HG03159 (cell line): ENCODE measurements at regions not wholly inside any gene's neighbourhood (a gene's known extent, or its start where the extent isn't known, plus 50 kb on each side); places are given as distances from the start of the nearest gene placed in this dataset.
"Not testable (repeated sequence)": the region's sequence is repeated elsewhere in the genome, so short reads cannot be mapped to it uniquely, and the experiment has no call there.

Experiments used
- ATAC-seq: cut with Tn5 transposase; IDR thresholded peaks from one replicate; pipeline ENCODE4 v1.9.1; 2021; ENCODE audit warnings: mild to moderate bottlenecking, moderate library complexity; ENCODE audit not compliant: unreplicated experiment

DNA sequence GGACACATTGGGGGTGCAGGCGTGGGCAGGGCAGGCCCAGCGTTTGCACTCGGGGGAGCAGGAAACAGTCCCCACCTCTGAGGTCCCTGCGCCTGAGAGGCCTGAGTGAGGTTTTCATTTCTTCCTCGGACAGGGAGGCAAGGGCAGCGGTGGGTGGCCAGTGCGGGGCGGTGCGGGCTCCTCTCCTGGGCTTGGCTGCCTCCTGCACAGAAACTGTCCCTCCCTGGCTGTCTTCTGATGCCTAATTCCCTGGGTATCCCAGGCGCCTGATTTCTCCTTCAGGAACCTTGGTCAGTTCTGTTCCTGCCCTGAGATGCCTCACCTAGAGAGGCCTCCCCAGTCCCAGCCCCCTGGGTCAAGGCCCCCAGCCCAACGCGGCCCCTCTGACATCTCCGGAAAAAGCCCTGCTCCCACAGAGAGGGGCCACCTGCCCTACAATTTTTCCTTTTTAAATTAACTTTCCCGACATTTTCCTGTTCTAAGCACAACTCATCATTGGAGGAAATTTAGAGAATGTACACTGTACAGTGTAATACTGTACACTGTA, 260.3 kb downstream of the ADGRD1 start:
- no peak for ATAC-seq

DNA sequence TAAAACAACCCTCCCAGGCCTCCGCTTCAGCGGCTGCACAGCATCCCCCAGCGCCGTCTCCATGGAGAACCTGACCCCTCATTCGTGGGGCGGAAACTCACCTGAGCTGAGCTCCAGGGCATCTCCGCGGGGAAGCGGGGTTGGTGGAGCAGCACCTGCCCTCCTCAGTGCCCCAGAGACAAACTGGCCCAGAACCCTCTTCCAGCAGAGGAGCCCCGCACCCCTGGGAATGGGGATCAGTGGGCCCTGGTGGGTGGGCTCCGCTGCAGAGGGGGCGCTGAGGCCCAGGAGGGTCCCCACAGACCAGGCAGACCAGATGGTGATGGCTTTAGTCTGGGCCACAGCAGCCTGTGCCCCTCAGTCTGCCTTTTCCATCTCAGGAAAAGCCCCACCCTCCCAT, 261.2 kb downstream of the ADGRD1 start:
- ATAC-seq = not testable (repeated sequence)

DNA sequence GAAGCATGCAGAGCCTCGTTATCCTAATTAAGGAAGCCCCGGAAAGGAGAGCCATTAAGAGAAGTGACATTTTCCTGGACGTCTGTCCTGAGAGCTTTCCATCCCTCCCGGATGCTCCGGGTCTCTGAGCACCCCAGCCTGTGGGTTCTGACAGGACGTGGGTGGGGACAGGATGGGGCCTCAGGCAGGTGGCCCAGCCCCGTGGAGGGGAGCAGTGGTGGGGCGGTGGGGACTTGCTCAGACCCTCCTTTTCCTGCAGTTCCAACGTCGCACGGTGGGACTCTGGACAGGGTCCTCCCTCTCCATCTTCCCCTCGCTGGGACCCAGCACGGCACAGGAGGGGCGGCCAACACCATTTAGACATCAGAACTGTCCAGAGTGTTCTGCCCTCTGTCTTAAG, 262.9 kb downstream of the ADGRD1 start:
- not testable (repeated sequence) for ATAC-seq

DNA sequence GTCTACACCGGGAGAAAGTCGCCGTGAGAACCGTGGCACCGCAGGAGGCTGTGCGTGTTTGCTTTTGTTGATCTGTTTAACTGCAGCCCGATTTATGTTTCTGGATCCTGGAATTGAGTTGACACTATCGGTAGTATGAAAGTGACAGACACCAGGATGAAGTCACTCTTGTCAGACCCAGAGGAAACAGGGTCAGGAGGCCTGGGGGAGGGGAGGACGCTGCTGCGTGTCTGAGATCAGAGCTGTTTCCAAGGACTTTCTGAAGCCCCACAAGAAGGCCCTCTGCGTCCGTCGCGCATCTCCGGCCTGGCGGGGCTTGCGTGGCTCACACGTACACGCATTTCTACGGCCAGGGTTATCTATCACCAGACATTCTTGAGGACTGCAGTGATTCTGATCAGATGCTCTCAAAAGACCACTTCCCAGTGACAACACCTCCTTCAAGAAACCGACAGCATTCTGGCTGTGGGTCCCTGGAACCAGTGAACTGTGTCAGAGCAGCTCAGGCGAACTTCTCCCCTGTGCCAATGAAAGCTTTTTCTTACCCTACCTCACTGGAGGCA, 263.4 kb downstream of the ADGRD1 start:
- ATAC-seq = no peak

DNA sequence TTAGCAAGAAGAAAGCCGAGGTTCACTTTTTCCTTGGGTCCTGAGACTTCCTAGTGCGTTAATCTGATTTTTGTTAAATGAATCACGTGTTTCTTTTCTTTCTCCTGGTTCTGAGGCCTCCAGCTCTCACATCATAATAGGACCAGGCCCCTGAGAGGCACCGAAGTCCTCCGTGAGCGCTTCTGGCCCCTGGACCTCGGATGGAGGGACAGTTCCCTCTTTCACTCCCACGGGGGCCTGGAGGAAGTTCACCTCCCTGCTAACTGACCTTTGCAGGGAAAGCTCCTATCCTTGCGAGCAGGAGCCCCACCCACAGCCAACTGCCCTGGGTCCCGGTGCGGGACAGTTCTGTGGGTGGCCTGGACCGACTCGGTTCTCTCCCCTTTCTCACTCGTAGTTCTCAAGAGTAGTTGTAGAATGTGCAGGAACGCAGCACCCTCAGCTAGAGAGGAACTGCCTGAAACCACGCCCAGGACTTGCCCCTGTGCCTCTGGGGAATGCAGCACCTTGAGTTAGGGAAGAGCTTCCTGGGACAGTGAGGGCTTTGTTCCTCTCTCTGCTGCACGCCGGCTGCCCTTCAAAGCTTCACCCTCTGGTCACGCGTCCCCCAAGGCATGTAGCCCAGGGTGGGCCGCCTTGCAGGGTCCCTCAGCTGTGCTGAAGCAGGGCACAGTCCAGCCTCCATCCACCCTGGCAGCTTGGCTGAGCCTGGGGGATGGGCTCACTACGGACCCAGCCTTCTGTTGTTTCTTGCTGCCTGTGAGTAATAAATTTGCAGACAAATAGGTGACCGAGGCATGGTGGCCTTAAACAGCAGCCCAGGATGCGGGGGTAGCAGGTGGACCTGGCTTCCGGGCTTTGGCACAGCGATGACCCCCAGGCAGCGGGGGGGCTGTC, 264.6 kb downstream of the ADGRD1 start:
- no peak for ATAC-seq

DNA sequence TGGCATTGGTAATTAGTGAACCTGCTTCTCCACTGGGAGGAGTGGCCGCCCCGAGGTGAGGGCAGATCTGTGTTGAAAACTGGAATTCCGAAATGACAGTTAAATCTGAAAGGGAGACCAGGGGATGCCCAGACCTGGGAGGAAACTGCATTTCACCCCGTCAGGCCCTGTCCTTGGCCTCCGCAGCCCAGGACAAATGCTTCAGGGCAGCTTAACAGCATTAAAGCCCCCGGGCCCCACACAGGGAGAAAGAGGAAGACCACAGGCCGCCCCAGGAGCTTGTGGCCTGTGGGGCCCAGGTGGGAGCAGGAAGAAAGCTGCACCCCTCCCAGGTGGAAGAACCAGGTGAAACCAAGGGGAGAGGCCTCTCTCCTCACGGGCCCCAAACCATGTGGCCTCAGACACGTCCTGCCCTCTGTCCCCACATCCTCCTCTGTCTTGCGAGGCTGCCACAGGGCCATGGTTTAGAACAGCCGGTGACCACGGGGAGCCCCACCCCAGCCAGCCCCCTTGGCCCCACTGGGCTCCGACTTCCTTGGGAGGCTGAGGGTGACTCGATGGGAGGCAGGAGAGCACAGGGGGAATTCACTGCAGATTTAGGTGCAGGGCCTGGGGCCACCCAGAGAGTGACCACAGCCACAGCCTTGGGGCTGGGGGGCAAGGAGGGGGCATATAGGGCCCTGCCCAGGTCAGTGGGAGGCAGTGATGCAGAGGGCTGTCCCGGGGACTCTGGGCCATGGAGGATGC, 265.4 kb downstream of the ADGRD1 start:
- ATAC-seq = no peak

DNA sequence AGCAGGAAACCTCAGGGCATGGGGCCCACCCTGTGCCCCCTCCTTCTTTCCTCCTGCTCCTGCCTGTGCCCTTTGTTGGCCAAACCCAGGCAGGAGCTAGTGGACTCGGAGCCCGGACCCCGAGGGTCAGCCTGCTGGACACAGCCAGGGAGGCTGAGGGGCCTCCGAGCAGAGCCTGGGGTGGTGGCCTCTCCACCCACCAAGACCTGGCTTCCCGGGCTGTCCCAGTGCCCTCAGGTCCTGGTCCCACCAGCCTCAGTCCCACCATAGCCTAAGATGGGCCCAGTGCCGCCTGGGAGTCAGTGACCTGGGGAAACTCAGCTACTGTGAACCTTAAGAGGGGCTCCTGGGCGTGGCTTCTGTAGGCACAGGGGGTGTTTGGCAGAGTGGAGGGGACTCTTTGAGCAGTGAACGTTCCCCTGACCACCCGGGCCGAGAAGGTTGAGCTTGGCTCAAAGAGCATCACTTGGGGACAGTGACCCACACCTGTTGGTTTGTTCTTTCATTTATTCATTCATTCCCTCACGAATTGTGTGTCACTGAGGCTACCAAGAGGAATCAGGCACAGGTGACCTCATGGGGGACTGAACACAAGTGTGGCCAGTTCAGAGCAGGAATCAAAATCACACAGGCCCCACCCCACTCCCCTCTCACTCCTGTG, 266.1 kb downstream of the ADGRD1 start:
- ATAC-seq = no peak

DNA sequence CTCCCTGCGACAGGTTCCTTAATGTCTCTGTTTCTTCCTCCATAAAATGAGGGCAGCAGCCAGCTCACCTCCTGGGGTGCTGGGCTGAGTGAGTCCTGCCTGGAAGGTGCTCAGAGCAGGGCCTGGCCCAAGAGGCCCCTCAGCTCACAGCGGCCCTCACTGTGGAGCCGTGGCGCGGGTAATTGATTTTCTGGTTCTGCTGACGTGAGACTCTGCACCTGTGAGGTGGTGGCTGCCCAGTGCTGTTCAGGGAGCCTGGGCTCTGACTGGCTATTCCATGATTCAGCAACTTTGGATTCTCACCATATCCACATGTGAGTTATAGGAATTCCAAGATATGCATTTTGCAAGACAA, 266.6 kb downstream of the ADGRD1 start:
- ATAC-seq = no peak

DNA sequence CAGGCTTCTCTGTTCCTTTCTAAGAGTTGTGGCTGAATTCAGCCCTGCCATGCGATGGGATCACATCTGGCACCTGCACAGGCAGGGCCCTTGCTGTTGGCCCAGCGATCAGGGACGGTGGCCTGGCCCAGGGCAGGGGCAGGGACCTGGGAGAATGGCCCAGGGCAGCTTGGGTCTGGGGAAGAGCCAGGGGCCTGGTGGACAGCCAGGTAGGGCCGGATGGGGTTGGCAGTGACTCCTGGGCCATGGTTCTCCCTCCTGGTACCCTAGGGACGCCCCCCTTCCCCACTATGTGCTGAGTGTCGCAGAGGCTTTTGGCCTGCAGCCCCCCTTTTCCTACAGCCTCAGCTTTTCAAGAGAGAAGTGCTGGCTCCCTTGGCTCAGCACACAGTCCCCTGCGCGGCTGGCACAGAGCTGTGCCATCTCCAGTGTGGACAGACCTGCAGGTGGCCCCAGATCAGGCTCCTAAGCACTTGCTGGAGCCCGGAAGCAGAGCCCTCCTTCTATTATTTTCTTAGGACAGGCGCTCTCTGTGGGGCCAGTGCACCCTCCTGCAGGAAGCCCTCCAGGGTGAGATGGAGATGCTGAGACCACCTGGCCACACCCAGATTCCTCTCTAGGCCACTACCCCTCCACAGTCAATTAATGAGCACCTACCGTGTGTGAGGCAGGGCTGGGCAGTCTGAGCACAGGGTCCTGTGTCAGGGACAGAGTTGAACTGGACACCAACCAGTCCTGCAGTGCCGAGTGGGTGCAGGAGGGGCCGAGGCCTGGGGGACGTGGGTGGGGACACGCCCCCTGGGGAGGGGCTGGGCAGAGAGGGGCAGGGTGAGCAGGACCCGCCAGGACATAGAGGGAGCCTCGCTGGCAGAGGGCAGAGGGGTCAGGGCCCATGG, 267.6 kb downstream of the ADGRD1 start:
- no peak for ATAC-seq

DNA sequence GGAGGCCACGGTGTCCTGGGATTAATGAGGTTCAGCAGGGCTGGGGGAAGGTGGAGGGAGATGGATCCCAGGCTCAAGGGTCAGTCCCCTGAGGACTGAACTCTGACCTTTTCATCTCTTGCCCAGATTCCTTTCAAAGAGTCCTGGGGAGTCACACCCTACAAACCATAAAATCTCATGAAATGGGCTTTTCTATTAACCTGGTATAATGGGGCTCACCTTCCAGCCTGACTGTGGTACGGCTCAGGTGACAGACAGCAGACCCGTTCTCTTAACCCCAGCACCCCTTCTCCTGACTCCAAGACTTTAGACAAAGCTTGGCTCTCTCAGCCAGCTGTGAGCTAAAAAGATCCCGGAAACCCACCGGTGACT, 268.2 kb downstream of the ADGRD1 start:
- no peak for ATAC-seq

DNA sequence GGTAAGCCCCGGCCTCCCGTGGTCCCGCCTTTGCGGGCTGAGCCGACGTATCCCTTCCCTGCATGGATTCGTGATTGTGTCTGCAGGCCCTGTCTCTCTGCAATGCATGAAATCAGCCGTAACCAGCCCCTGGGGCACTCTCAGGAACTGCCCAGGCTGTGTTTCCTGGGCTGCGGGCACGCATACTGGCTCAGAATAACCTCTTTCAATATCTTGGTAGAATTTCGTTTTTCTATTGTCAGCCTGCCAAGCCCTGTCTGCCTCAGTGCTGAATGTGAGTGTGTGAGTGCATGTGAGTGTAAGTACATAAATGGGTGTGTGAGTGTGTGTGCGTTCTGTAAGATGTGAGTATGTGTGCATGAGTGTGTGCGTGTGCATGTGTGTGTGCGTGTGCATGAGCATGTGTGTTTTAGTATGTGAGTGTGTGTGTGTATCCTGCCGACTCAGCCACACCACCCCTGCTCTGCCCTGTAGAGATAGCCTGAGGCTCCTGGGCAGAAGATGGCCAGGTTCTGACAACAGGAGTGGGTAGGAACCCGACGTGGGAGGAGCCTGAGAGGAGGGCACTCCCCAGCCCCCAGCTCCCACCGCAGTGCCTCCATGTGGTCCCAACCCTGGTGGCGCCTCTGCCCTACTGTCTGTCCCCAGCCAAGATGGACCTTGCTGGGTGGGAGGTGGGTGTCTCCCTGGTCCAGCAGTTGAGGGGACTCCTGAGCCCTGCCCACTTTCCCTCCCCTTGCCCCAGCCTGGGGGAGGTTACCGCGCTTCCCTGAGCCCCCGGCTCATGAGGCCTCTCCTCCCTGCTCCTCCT, 268.8 kb downstream of the ADGRD1 start:
- peak; percentile 50 for ATAC-seq

DNA sequence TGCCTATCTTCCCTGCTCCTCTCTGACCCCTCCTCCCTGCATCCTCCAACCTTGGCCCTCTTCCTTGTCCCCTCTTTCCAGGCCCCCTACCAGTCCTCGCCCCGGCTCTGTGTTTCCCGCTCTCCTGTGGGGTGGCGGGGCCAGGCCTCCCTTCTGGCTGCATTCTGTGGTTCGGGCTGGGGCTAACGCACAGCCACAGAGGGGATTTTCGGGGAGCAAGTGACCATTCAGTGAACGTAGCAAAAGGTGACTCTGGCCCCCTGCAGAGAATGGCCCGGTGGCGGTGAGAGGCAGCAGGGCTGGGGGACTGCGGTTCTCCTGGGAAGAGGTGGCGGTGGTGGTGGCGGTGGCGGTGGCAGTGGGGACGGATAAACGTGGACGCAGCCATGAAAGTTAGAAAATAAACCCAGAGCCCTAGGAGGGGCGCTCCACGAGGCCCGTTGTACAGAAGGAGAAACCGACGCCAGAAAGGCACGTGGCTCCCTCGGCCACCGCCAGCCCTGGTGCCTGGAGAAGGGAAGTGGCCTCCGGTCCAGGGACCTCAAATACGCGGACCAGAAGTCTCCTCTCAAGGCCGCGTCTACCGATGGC, 269.6 kb downstream of the ADGRD1 start:
- no peak for ATAC-seq

DNA sequence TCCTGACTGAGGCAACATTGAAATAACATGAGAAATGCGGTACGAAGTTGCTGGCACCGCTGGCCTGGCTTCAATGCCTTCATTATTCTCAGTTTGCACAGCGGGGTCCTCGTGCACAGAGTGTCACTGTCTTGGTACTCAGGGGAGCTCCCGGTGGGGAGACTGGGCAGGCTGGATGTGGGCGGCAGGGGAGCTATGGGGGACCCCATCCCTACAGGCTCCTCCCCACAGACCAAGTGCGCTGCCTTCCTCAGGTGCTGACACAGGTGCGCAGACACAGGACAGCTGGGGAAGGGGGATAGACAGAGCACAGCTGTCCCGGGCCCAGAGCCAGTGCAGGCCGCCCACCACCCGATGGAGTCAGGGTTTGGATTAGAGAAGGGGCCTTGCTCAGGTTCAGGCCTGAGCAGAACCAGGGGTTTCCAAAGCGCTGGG, 270.1 kb downstream of the ADGRD1 start:
- ATAC-seq = no peak

DNA sequence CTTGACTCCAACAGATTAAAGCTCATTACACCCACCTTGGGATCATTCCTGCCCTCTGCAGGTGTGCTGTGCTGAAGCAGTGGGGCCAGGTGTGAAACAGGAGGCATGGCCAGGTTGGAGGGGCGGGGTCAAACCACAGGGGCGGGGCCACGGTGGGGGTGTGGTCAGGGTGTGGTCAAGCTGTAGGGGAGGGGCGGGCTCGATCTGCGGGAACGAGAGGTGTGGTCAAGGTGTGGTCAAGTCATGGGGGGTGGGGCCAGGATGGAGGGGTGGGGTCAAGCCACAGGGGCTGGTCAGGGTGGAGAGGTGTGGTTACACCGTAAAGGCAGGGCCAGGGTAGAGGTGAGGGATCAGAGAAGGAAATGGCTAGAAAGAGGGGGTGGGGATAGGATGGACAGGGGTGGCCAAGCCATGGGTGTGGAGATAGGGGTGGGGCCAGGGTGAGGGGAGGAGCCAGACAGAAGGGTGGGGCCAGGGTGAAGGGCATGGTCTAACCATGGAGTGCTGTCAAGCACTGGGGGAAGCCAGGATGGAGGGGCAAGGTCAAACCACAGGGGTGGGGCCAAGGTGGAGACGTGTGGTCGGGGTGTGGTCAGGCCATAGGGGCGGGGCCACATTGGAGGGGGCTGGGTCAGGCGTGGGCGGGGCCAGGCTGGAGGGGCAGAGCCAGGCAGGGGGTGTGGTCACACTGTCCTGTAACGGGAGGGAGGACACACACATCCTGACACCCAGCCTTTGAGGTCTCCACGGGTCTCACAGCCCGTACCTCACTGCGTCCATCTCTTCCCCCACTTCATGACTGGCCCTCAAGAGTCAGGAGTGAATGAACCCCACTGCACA, 270.7 kb downstream of the ADGRD1 start:
- ATAC-seq = not testable (repeated sequence)

DNA sequence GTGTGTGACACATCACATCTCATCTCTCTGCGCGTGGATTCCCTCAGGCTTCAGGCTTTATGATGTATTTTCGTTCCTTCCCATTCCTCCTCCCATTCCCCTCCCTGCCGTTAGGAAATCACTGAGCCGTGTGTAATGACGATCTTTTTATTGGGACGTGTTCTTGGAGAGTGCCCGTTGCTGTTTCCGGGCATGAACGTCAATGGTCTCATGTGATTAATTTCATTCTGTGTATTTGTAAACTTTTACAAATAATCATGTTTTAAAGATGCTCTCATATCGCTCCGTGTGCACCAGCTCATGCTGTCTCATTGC, 271.3 kb downstream of the ADGRD1 start:
- not testable (repeated sequence) for ATAC-seq

DNA sequence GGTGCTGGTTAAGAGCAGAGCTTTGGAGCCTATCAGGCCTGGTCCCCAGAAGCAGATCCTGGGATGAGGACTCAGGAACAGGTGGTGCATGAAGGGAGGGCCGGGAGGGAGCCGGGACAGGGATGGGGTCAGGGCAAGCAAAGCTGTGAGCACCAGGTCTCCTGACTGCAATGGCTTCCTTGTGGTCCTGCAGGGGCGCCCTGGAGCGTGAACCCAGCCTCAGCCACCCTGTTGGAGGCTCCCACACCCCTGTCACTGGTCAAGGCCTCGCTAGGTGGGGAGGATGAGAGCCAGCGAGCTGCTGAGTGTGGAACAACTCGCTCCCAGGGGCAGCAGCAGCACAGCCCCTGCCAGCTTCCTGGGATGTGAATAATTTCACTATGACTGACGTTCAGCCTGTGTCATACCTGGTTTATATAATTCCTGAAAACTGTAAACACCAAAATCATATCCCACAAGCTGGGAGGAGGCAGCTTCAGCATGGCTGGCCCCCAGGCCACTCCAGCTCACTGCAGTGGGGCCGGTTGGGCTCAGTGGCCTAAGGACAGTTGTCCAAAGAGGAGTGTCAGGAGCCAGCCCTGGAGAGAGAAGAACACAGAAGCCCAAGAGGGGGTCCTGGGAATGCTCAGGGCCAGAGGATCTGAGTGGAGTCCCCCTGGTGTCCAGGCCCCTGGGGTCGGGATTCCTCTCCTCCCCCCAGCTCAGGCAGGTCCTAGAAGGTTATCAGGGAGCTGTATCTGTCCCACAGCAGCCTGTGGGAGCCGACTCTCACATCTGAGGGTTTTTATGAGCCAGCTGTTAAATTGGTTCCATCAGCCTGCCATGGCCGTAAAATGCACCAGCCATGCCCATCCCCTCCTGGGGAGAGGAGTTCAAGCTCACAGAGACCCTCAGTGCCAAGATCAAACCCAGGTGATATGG, 272.9 kb downstream of the ADGRD1 start:
- no peak for ATAC-seq

DNA sequence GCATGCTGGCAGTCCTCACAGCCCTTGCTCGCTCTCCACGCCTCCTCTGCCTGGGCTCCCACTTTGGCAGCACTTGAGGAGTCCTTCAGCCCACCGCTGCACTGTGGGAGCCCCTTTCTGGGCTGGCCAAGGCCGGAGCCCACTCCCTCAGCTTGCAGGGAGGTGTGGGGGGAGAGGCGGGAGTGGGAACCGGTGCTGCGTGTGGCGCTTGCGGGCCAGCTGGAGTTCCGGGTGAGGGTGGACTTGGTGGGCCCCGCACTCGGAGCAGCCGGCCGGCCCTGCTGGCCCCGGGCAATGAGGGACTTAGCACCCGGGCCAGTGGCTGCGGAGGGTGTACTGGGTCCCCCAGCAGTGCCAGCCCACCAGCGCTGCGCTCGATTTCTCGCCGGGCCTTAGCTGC, 273.9 kb downstream of the ADGRD1 start:
- not testable (repeated sequence) for ATAC-seq
